ENCODE measurements at regions not wholly inside any gene's neighbourhood (a gene's known extent, or its start where the extent isn't known, plus 50 kb on each side); places are given as distances from the start of the nearest gene placed in this dataset.

DNA sequence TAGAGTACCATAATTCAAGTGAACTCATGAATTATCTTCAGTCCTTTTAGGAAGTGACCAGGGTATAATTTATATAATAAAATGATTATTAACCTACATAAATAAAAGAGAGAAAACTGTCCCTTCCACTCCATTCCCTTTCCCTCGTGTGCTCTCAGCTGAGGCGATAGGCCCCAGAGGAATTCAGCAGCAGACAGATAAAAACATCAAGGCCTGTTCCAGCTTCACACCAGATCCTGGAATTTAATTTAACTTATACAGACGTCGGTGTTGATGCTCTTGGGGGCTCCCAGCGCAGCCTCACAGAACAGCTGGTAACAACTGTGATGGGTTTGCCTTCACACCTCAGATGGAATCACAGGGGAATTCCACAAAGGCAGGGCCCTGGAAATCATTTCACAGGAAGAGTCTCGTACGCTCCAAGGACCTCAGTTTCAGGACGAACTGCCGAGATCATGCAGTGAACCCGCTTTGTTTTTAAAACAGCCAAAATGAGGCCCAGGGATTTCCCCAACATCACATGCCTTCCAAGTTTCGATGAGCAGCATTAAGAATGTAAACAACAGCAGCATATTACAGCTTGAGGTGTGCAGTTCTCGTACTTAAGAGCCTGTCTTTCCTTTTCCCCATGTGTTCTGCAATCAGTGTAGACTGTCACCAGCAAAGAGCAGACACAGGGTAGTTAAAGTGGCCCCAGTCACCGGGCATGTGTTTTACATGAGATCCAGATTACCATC lies 73.6 kb upstream of the ALDH1B1 start:
- Histone ChIP-seq H3K27ac (ENCODE audit: low read depth in 1 of 2, low read length in 2 of 2) (no peak overlapping the region), H3K27me3 (ENCODE audit: control insufficient read depth in 2 of 2, insufficient read depth in 2 of 2, low read length in 2 of 2) (no peaks in the 10 kb centered on the region), H3K4me2 (replicated peaks; ENCODE audit: extremely low read depth, low read length, poor library complexity, severe bottlenecking) (no peak overlapping the region), H4K20me1 (ENCODE audit: insufficient read depth, low read length) (no peaks in the 10 kb centered on the region), H2AFZ (ENCODE audit: insufficient read depth, low read depth, low read length, poor library complexity, severe bottlenecking) (no peak overlapping the region), H3K9ac (ENCODE audit: insufficient read depth, low read length, poor library complexity, severe bottlenecking) (no peak overlapping the region), H3K4me1 (ENCODE audit: control insufficient read depth in 1 of 2, insufficient read depth in 2 of 2, low read length in 2 of 2) (no peaks in the 10 kb centered on the region), H3K9me3 (replicated peaks in 1 of 2; ENCODE audit: control insufficient read depth in 1 of 2, insufficient read depth in 1 of 2, low read length in 2 of 2) (no peaks in the 10 kb centered on the region), H3K79me2 (ENCODE audit: insufficient read depth, low read length) (no peaks in the 10 kb centered on the region), H3K4me3 (replicated peaks in 1 of 3; ENCODE audit: low read depth in 2 of 3, low read length in 3 of 3) (no peak overlapping the region), H3K36me3 (replicated peaks in 1 of 2; ENCODE audit: control insufficient read depth in 1 of 2, insufficient read depth in 2 of 2, low read length in 2 of 2) (no peaks in the 10 kb centered on the region)
- peaks cover 0 to 2% (median under 1%) of the 10 kb centered on the region in 7 donors for H3K9me3 Mint-ChIP-seq
- intact Hi-C loops (cut with micrococcal nuclease) = no loop called here
- no peak overlapping the region for H3K4me3 Mint-ChIP-seq
- TF ChIP-seq, protein P1, sequence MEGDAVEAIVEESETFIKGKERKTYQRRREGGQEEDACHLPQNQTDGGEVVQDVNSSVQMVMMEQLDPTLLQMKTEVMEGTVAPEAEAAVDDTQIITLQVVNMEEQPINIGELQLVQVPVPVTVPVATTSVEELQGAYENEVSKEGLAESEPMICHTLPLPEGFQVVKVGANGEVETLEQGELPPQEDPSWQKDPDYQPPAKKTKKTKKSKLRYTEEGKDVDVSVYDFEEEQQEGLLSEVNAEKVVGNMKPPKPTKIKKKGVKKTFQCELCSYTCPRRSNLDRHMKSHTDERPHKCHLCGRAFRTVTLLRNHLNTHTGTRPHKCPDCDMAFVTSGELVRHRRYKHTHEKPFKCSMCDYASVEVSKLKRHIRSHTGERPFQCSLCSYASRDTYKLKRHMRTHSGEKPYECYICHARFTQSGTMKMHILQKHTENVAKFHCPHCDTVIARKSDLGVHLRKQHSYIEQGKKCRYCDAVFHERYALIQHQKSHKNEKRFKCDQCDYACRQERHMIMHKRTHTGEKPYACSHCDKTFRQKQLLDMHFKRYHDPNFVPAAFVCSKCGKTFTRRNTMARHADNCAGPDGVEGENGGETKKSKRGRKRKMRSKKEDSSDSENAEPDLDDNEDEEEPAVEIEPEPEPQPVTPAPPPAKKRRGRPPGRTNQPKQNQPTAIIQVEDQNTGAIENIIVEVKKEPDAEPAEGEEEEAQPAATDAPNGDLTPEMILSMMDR (IDR thresholded peaks at IDR 0.05) = no peak
- H3K36me3 Mint-ChIP-seq = no peaks in the 10 kb centered on the region
- no peak for DNase-seq
- peaks cover 3 to 7% (median 4%) of the 10 kb centered on the region in 3 donors for H3K27me3 Mint-ChIP-seq (ENCODE audit: low read depth in 3 of 3)
- H3K27ac Mint-ChIP-seq = no peak overlapping the region
- no peaks in the 10 kb centered on the region for H3K4me1 Mint-ChIP-seq
- 91% methylated on average over 11 of the region's 13 CpGs for WGBS (ENCODE audit: insufficient coverage)

DNA sequence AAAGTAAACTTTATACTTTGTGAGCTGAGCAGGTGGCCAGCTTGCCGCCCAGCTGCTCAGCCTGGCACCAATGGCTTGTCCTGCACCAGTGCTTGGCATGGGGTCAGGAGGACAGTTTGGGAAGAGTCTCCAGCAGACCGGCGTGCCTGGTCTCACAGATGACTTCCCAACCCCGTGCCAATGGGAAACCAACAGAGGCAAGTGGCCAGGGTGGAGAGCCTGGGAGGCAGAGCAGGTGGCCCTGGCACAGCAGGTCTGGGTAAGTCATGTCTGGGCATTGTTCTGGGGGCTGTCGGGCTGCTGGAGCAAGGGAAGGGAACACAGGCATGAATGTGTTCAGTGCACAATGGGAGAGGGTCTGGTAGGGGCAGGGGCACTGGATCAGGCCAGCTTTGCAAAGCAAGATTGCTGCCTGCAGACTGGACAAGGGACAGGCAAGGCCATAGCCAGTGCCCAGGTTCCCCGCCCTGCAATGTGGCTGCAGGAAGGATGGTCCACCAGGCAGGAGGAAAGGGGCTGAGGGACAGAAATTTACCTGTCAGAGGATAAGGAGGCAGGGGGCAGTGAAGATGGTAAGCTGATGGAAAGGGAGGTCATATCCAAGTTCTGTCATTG lies 76.2 kb upstream of the ALDH1B1 start:
- WGBS (ENCODE audit: insufficient coverage) = 98% methylated on average over 5 of the region's 6 CpGs
- Histone ChIP-seq H3K4me2 (replicated peaks; ENCODE audit: extremely low read depth, low read length, poor library complexity, severe bottlenecking) (no peak overlapping the region), H3K27me3 (ENCODE audit: control insufficient read depth in 2 of 2, insufficient read depth in 2 of 2, low read length in 2 of 2) (no peaks in the 10 kb centered on the region), H3K79me2 (ENCODE audit: insufficient read depth, low read length) (no peaks in the 10 kb centered on the region), H3K9ac (ENCODE audit: insufficient read depth, low read length, poor library complexity, severe bottlenecking) (no peak overlapping the region), H2AFZ (ENCODE audit: insufficient read depth, low read depth, low read length, poor library complexity, severe bottlenecking) (no peak overlapping the region), H3K4me1 (ENCODE audit: control insufficient read depth in 1 of 2, insufficient read depth in 2 of 2, low read length in 2 of 2) (no peaks in the 10 kb centered on the region), H4K20me1 (ENCODE audit: insufficient read depth, low read length) (no peaks in the 10 kb centered on the region), H3K36me3 (replicated peaks in 1 of 2; ENCODE audit: control insufficient read depth in 1 of 2, insufficient read depth in 2 of 2, low read length in 2 of 2) (no peaks in the 10 kb centered on the region), H3K9me3 (replicated peaks in 1 of 2; ENCODE audit: control insufficient read depth in 1 of 2, insufficient read depth in 1 of 2, low read length in 2 of 2) (no peaks in the 10 kb centered on the region), H3K4me3 (replicated peaks in 1 of 3; ENCODE audit: low read depth in 2 of 3, low read length in 3 of 3) (no peak overlapping the region), H3K27ac (ENCODE audit: low read depth in 1 of 2, low read length in 2 of 2) (no peak overlapping the region)
- no peaks in the 10 kb centered on the region for H3K36me3 Mint-ChIP-seq
- TF ChIP-seq, protein P1 (IDR thresholded peaks at IDR 0.05) = no peak
- no peak for DNase-seq
- H3K4me1 Mint-ChIP-seq = no peaks in the 10 kb centered on the region
- H3K4me3 Mint-ChIP-seq = no peak overlapping the region
- intact Hi-C loops (cut with micrococcal nuclease) = no loop called here
- H3K27me3 Mint-ChIP-seq (ENCODE audit: low read depth in 3 of 3) = peaks cover 4 to 14% (median 5%) of the 10 kb centered on the region in 3 donors
- H3K9me3 Mint-ChIP-seq = peaks cover 0 to 4% (median 0%) of the 10 kb centered on the region in 7 donors
- H3K27ac Mint-ChIP-seq = no peak overlapping the region

Data from CD14-positive monocyte (primary cell).